K562 (cell line): ENCODE measurements at regions not wholly inside any gene's neighbourhood (a gene's known extent, or its start where the extent isn't known, plus 50 kb on each side); places are given as distances from the start of the nearest gene placed in this dataset.

Experiments
- ATF7 ChIP-seq: fragments of 450-650 bp; IDR thresholded peaks from 2 replicates; pipeline ENCODE4 v1.7.1; 2014; ENCODE audit warnings: mild to moderate bottlenecking, moderate library complexity
- BRD4 ChIP-seq: fragments of 200-600 bp; sonication (generic); IDR thresholded peaks from 2 replicates; pipeline ENCODE4 v1.6.1; 2017; ENCODE audit warnings: inconsistent platforms
- GABPB2 ChIP-seq: fragments of 250-450 bp; sonication (Bioruptor Pico); conservative IDR thresholded peaks from 2 replicates; pipeline ENCODE4 v1.5.1; 2021; ENCODE audit warnings: mild to moderate bottlenecking
- GTF2E2 ChIP-seq: fragments of 200-800 bp; sonication (Bioruptor generic); IDR thresholded peaks from 2 replicates; pipeline ENCODE4 v1.6.1; 2016; ENCODE audit warnings: missing genetic modification characterization, missing compliant biosample characterization
- KAT7 ChIP-seq: sonication (generic); formaldehyde crosslinking; IDR thresholded peaks from 2 replicates; pipeline ENCODE4 v1.8.0; 2022; ENCODE audit warnings: missing genetic modification reagents, mild to moderate bottlenecking, borderline replicate concordance
- MECOM ChIP-seq: fragments of 250-450 bp; sonication (Bioruptor Pico); IDR thresholded peaks from 2 replicates; pipeline ENCODE4 v1.8.0; 2022; ENCODE audit warnings: inconsistent platforms
- NFRKB ChIP-seq: fragments of 450-650 bp; IDR thresholded peaks from 2 replicates; pipeline ENCODE4 v1.6.1; 2016; ENCODE audit warnings: low read depth
- RBM14 ChIP-seq: fragments of 200-400 bp; formaldehyde crosslinking; IDR thresholded peaks from 2 replicates; pipeline ENCODE4 v1.6.1; 2018; ENCODE audit warnings: low read depth, mild to moderate bottlenecking, low read length, moderate library complexity, borderline replicate concordance; ENCODE audit not compliant: insufficient read depth
- RFX5 ChIP-seq: IDR thresholded peaks from 2 replicates; pipeline ENCODE4 v1.6.1; 2011; ENCODE audit warnings: low read depth, mild to moderate bottlenecking, improper control_type of control experiment, low read length
- ZC3H4 ChIP-seq: sonication (generic); formaldehyde crosslinking; IDR thresholded peaks from 2 replicates; pipeline ENCODE4 v1.9.0; 2021; ENCODE audit warnings: missing genetic modification reagents, borderline replicate concordance
- TF ChIP-seq, protein P1 (sequence below): fragments of 450-650 bp; IDR thresholded peaks from 2 replicates; pipeline ENCODE4 v1.6.1; 2017; ENCODE audit warnings: antibody characterized with exemption, mild to moderate bottlenecking
- TF ChIP-seq, protein P2 (sequence below): sonication (generic); formaldehyde crosslinking; IDR thresholded peaks from 2 replicates; pipeline ENCODE4 v1.8.0; 2022; ENCODE audit warnings: missing genetic modification reagents, mild to moderate bottlenecking, borderline replicate concordance
- TF ChIP-seq, protein P3 (sequence below), 2 experiments: IDR thresholded peaks in 1 of 2; conservative IDR thresholded peaks in 1 of 2; 2 replicates each; pipeline ENCODE4 v1.6.1; 2016; ENCODE audit warnings: low read depth in 2 of 2, mild to moderate bottlenecking in 1 of 2, missing compliant biosample characterization in 1 of 2, missing genetic modification characterization in 1 of 2, moderate library complexity in 1 of 2
- TF ChIP-seq, protein P4 (sequence below): fragments of 450-650 bp; IDR thresholded peaks from 2 replicates; pipeline ENCODE4 v1.6.1; 2018; ENCODE audit not compliant: partially characterized antibody
- TF ChIP-seq, protein P5 (sequence below): sonication (generic); formaldehyde crosslinking; IDR thresholded peaks from 2 replicates; pipeline ENCODE4 v1.8.0; 2023; ENCODE audit warnings: mild to moderate bottlenecking, missing genetic modification reagents

DNA sequence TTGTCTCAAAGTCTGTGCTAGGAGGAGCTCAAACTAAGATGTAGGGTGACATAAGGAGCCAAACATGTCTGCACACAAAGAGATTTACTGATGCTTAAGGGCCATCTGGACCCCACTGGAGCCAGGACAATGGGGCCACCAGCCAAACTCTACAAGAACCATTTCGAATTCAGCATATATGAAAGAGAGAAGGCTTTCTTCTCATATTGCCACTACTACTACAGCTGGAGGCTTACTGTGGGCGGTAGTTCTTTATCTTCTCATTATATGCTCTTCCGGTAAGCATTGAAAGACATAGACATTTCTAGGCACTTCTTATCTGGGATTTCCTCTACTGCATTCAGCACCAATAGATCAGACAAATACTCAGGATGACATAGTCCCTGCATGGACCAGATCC is 404.4 kb upstream of the PROK2 start (continued):
- TF ChIP-seq, protein P1, sequence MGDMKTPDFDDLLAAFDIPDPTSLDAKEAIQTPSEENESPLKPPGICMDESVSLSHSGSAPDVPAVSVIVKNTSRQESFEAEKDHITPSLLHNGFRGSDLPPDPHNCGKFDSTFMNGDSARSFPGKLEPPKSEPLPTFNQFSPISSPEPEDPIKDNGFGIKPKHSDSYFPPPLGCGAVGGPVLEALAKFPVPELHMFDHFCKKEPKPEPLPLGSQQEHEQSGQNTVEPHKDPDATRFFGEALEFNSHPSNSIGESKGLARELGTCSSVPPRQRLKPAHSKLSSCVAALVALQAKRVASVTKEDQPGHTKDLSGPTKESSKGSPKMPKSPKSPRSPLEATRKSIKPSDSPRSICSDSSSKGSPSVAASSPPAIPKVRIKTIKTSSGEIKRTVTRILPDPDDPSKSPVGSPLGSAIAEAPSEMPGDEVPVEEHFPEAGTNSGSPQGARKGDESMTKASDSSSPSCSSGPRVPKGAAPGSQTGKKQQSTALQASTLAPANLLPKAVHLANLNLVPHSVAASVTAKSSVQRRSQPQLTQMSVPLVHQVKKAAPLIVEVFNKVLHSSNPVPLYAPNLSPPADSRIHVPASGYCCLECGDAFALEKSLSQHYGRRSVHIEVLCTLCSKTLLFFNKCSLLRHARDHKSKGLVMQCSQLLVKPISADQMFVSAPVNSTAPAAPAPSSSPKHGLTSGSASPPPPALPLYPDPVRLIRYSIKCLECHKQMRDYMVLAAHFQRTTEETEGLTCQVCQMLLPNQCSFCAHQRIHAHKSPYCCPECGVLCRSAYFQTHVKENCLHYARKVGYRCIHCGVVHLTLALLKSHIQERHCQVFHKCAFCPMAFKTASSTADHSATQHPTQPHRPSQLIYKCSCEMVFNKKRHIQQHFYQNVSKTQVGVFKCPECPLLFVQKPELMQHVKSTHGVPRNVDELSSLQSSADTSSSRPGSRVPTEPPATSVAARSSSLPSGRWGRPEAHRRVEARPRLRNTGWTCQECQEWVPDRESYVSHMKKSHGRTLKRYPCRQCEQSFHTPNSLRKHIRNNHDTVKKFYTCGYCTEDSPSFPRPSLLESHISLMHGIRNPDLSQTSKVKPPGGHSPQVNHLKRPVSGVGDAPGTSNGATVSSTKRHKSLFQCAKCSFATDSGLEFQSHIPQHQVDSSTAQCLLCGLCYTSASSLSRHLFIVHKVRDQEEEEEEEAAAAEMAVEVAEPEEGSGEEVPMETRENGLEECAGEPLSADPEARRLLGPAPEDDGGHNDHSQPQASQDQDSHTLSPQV = 0 out of 2 replicates have a peak, but pooled peaks have one; percentile 31
- TF ChIP-seq GTF2E2 (tag) (no peak), BRD4 (no peak), NFRKB (no peak), KAT7 (no peak), RBM14 (no peak), RFX5 (no peak), ZC3H4 (no peak), ATF7 (peak; percentile 16; the same call in 1 of the 2 replicates), MECOM (no peak), GABPB2 (no peak)
- TF ChIP-seq, protein P2, sequence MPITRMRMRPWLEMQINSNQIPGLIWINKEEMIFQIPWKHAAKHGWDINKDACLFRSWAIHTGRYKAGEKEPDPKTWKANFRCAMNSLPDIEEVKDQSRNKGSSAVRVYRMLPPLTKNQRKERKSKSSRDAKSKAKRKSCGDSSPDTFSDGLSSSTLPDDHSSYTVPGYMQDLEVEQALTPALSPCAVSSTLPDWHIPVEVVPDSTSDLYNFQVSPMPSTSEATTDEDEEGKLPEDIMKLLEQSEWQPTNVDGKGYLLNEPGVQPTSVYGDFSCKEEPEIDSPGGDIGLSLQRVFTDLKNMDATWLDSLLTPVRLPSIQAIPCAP (CRISPR knock-in tag) = no peak
- TF ChIP-seq, protein P3, sequence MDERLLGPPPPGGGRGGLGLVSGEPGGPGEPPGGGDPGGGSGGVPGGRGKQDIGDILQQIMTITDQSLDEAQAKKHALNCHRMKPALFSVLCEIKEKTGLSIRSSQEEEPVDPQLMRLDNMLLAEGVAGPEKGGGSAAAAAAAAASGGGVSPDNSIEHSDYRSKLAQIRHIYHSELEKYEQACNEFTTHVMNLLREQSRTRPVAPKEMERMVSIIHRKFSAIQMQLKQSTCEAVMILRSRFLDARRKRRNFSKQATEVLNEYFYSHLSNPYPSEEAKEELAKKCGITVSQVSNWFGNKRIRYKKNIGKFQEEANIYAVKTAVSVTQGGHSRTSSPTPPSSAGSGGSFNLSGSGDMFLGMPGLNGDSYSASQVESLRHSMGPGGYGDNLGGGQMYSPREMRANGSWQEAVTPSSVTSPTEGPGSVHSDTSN (CRISPR knock-in tag; IDR thresholded peaks at IDR 0.05; ENCODE audit: low read depth) = no peak
- TF ChIP-seq, protein P3 (tag; conservative IDR thresholded peaks at IDR 0.05; ENCODE audit: low read depth) = 0 out of 2 replicates have a peak, but pooled peaks have one; percentile 22
- TF ChIP-seq, protein P4, sequence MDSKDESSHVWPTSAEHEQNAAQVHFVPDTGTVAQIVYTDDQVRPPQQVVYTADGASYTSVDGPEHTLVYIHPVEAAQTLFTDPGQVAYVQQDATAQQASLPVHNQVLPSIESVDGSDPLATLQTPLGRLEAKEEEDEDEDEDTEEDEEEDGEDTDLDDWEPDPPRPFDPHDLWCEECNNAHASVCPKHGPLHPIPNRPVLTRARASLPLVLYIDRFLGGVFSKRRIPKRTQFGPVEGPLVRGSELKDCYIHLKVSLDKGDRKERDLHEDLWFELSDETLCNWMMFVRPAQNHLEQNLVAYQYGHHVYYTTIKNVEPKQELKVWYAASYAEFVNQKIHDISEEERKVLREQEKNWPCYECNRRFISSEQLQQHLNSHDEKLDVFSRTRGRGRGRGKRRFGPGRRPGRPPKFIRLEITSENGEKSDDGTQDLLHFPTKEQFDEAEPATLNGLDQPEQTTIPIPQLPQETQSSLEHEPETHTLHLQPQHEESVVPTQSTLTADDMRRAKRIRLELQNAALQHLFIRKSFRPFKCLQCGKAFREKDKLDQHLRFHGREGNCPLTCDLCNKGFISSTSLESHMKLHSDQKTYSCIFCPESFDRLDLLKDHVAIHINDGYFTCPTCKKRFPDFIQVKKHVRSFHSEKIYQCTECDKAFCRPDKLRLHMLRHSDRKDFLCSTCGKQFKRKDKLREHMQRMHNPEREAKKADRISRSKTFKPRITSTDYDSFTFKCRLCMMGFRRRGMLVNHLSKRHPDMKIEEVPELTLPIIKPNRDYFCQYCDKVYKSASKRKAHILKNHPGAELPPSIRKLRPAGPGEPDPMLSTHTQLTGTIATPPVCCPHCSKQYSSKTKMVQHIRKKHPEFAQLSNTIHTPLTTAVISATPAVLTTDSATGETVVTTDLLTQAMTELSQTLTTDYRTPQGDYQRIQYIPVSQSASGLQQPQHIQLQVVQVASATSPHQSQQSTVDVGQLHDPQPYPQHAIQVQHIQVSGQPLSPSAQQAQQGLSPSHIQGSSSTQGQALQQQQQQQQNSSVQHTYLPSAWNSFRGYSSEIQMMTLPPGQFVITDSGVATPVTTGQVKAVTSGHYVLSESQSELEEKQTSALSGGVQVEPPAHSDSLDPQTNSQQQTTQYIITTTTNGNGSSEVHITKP = no peak
- TF ChIP-seq, protein P5, sequence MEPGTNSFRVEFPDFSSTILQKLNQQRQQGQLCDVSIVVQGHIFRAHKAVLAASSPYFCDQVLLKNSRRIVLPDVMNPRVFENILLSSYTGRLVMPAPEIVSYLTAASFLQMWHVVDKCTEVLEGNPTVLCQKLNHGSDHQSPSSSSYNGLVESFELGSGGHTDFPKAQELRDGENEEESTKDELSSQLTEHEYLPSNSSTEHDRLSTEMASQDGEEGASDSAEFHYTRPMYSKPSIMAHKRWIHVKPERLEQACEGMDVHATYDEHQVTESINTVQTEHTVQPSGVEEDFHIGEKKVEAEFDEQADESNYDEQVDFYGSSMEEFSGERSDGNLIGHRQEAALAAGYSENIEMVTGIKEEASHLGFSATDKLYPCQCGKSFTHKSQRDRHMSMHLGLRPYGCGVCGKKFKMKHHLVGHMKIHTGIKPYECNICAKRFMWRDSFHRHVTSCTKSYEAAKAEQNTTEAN = no peak
